ENCODE measurements at regions not wholly inside any gene's neighbourhood (a gene's known extent, or its start where the extent isn't known, plus 50 kb on each side); places are given as distances from the start of the nearest gene placed in this dataset.

DNA sequence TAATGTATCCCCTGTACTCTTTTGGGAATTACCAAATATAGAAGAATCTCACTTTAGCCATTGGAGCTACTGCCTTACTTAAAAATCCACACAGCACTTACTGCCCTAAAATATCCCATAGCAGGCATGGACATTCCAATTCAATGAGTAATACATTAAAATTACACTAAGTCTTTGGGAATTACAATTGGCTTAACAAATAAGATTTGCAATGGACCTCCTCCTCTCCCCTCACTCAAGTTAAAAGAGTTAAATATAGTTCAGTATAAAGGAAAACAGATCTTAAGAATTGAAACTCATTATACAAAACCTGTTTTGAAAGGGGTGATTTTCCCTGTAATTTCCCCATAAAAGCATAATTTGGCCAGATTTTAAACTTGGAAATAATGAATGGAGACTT is 477.1 kb downstream of the SLC16A7 start:
- H3K4me2 ChIP-seq (ENCODE audit: low read length): no peak overlapping the region
- no peak overlapping the region for H3K27ac ChIP-seq (ENCODE audit: low read length)
- TF ChIP-seq EZH2phosphoT487 (IDR thresholded peaks at IDR 0.05; ENCODE audit: low read depth): no peak
- TF ChIP-seq, protein P1, sequence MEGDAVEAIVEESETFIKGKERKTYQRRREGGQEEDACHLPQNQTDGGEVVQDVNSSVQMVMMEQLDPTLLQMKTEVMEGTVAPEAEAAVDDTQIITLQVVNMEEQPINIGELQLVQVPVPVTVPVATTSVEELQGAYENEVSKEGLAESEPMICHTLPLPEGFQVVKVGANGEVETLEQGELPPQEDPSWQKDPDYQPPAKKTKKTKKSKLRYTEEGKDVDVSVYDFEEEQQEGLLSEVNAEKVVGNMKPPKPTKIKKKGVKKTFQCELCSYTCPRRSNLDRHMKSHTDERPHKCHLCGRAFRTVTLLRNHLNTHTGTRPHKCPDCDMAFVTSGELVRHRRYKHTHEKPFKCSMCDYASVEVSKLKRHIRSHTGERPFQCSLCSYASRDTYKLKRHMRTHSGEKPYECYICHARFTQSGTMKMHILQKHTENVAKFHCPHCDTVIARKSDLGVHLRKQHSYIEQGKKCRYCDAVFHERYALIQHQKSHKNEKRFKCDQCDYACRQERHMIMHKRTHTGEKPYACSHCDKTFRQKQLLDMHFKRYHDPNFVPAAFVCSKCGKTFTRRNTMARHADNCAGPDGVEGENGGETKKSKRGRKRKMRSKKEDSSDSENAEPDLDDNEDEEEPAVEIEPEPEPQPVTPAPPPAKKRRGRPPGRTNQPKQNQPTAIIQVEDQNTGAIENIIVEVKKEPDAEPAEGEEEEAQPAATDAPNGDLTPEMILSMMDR (IDR thresholded peaks at IDR 0.05; ENCODE audit: low read depth, low read length): no peak
- no peak overlapping the region for H3K4me3 ChIP-seq (ENCODE audit: low read length)
- H4K20me1 ChIP-seq (ENCODE audit: insufficient read depth, low read length): no peaks in the 10 kb centered on the region
- no peaks in the 10 kb centered on the region for H3K27me3 ChIP-seq (ENCODE audit: low read depth, low read length)
- no peak overlapping the region for H3K9ac ChIP-seq (ENCODE audit: low read length)
- H3K79me2 ChIP-seq (ENCODE audit: low read length): no peaks in the 10 kb centered on the region
- H3K4me1 ChIP-seq (ENCODE audit: low read length): peaks cover under 1% of the 10 kb centered on the region; the same call in 1 of the 2 replicates
- no peaks in the 10 kb centered on the region for H3K36me3 ChIP-seq (replicated peaks; ENCODE audit: low read depth, low read length)
- no peaks in the 10 kb centered on the region for H3K9me3 ChIP-seq (ENCODE audit: insufficient read depth, low read length)
- no peak overlapping the region for H2AFZ ChIP-seq (ENCODE audit: low read depth, low read length)

DNA sequence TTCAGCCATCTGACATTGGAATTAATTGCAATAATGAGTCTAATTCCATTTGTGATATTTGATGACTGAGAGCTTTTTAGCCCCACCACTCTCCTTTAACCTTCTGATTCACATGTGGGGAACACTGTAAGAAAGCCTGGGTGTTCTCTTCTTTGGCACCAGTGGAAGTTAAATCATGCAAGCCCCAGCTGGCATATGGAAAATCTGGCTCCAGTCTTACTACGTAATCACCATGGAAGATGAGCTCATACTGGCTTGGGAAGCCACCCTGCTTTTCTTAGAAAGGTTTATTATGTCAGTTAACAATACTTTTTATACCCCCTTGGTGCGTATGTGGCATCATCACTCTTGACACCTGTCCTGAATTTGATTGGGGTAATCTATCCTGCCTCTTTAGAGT is 479.3 kb downstream of the SLC16A7 start:
- Histone ChIP-seq H3K27me3 (ENCODE audit: low read depth, low read length) (no peaks in the 10 kb centered on the region), H3K27ac (ENCODE audit: low read length) (no peak overlapping the region), H3K79me2 (ENCODE audit: low read length) (no peaks in the 10 kb centered on the region), H3K4me3 (ENCODE audit: low read length) (no peak overlapping the region), H3K4me2 (ENCODE audit: low read length) (no peak overlapping the region), H3K9ac (ENCODE audit: low read length) (no peak overlapping the region), H2AFZ (ENCODE audit: low read depth, low read length) (no peak overlapping the region), H4K20me1 (ENCODE audit: insufficient read depth, low read length) (no peaks in the 10 kb centered on the region), H3K36me3 (replicated peaks; ENCODE audit: low read depth, low read length) (no peaks in the 10 kb centered on the region), H3K9me3 (ENCODE audit: insufficient read depth, low read length) (no peaks in the 10 kb centered on the region), H3K4me1 (ENCODE audit: low read length) (peaks cover 4% of the 10 kb centered on the region; the same call in 1 of the 2 replicates)
- TF ChIP-seq, protein P1 (IDR thresholded peaks at IDR 0.05; ENCODE audit: low read depth, low read length): no peak
- TF ChIP-seq EZH2phosphoT487 (IDR thresholded peaks at IDR 0.05; ENCODE audit: low read depth): no peak

DNA sequence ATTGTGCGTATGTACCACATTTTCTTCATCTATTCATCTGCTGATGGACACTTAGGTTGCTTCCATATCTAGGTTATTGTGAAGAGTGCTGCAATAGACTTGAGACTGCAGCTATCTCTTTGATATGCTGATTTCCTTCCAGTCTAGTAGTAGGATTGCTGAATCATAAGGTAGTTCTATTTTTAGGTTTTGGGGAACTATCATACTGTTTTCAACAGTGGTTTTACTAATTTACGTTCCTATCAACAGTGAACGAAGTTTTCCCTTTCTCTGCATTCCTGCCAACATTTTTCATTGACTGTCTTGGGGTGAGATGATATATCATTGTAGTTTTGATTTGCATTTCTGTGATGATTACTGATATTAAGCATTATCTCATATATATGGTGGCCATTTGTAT is 482.2 kb downstream of the SLC16A7 start:
- Histone ChIP-seq H3K9me3 (ENCODE audit: insufficient read depth, low read length) (no peaks in the 10 kb centered on the region), H3K4me1 (ENCODE audit: low read length) (peaks cover 4% of the 10 kb centered on the region; the same call in 1 of the 2 replicates), H3K27me3 (ENCODE audit: low read depth, low read length) (no peaks in the 10 kb centered on the region), H3K4me3 (ENCODE audit: low read length) (no peak overlapping the region), H3K36me3 (replicated peaks; ENCODE audit: low read depth, low read length) (no peaks in the 10 kb centered on the region), H4K20me1 (ENCODE audit: insufficient read depth, low read length) (no peaks in the 10 kb centered on the region), H3K9ac (ENCODE audit: low read length) (no peak overlapping the region), H2AFZ (ENCODE audit: low read depth, low read length) (no peak overlapping the region), H3K27ac (ENCODE audit: low read length) (no peak overlapping the region), H3K4me2 (ENCODE audit: low read length) (no peak overlapping the region), H3K79me2 (ENCODE audit: low read length) (no peaks in the 10 kb centered on the region)
- TF ChIP-seq, protein P1 (IDR thresholded peaks at IDR 0.05; ENCODE audit: low read depth, low read length): no peak
- TF ChIP-seq EZH2phosphoT487 (IDR thresholded peaks at IDR 0.05; ENCODE audit: low read depth): no peak

DNA sequence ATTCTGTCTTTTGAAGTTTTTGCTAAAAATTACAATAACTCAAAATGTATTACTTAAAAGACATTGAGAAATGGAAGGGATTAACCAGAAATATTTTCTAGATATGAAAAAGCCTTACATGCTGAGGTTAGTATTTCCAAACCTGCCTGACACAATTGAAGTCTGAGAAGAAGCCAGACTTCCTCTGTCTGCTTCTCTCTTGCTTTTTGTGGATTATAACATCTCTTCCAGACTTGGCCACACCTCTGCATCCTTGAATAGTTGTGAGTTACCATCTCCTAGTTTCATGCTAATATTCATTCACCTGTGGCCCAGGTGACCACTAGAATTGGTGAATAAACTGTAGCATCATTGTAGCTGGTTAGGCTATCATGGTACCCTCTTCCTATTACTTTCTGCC is 497.6 kb downstream of the SLC16A7 start:
- H3K36me3 ChIP-seq (replicated peaks; ENCODE audit: low read depth, low read length): no peaks in the 10 kb centered on the region
- H3K27ac ChIP-seq (ENCODE audit: low read length): no peak overlapping the region
- H3K4me3 ChIP-seq (ENCODE audit: low read length): no peak overlapping the region
- H4K20me1 ChIP-seq (ENCODE audit: insufficient read depth, low read length): no peaks in the 10 kb centered on the region
- H3K4me1 ChIP-seq (ENCODE audit: low read length): no peaks in the 10 kb centered on the region
- H3K79me2 ChIP-seq (ENCODE audit: low read length): no peaks in the 10 kb centered on the region
- H2AFZ ChIP-seq (ENCODE audit: low read depth, low read length): no peak overlapping the region
- H3K27me3 ChIP-seq (ENCODE audit: low read depth, low read length): no peaks in the 10 kb centered on the region
- H3K4me2 ChIP-seq (ENCODE audit: low read length): no peak overlapping the region
- H3K9ac ChIP-seq (ENCODE audit: low read length): no peak overlapping the region
- no peaks in the 10 kb centered on the region for H3K9me3 ChIP-seq (ENCODE audit: insufficient read depth, low read length)
- TF ChIP-seq, protein P1 (IDR thresholded peaks at IDR 0.05; ENCODE audit: low read depth, low read length): no peak
- TF ChIP-seq EZH2phosphoT487 (IDR thresholded peaks at IDR 0.05; ENCODE audit: low read depth): no peak

All from OCI-LY3 (cell line).